Endodermal cell (in vitro differentiated cells): ENCODE measurements at regions not wholly inside any gene's neighbourhood (a gene's known extent, or its start where the extent isn't known, plus 50 kb on each side); places are given as distances from the start of the nearest gene placed in this dataset.

Source experiments
- DNase-seq: peaks from one replicate; pipeline ENCODE4 v3.0.0-alpha.2; 2017
- H3K27ac ChIP-seq: 2 replicates; pipeline ENCODE4 v1.5.1; 2013; ENCODE audit warnings: mild to moderate bottlenecking, low read depth, low read length, moderate library complexity
- H3K27me3 ChIP-seq: 2 replicates; pipeline ENCODE4 v1.6.1; 2013; ENCODE audit warnings: mild to moderate bottlenecking, low read length, moderate library complexity; ENCODE audit not compliant: insufficient read depth, control insufficient read depth, poor library complexity, severe bottlenecking
- H3K36me3 ChIP-seq: 2 replicates; pipeline ENCODE4 v1.7.0; 2013; ENCODE audit warnings: mild to moderate bottlenecking, low read length, moderate library complexity; ENCODE audit not compliant: control insufficient read depth, insufficient read depth
- H3K4me1 ChIP-seq: one replicate; pipeline ENCODE4 v1.7.0; 2013; ENCODE audit warnings: low read length; ENCODE audit not compliant: control insufficient read depth, insufficient read depth
- H3K4me3 ChIP-seq: 2 replicates; pipeline ENCODE4 v1.5.1; 2013; ENCODE audit warnings: mild to moderate bottlenecking, low read length, moderate library complexity
- H3K9ac ChIP-seq: 2 replicates; pipeline ENCODE4 v1.6.1; 2013; ENCODE audit warnings: mild to moderate bottlenecking, low read length, moderate library complexity; ENCODE audit not compliant: poor library complexity, severe bottlenecking; ENCODE audit errors: extremely low read depth
- H3K9me3 ChIP-seq: 2 replicates; pipeline ENCODE4 v1.6.1; 2013; ENCODE audit warnings: mild to moderate bottlenecking, low read length, moderate library complexity; ENCODE audit not compliant: control insufficient read depth
- H3K27ac Mint-ChIP-seq: 2 replicates; pipeline ENCODE4 v1.8.0; 2020; ENCODE audit warnings: mixed read lengths
- H3K27me3 Mint-ChIP-seq: 2 replicates; pipeline ENCODE4 v1.8.0; 2021; ENCODE audit warnings: mild to moderate bottlenecking, mixed read lengths; ENCODE audit not compliant: insufficient read depth
- H3K36me3 Mint-ChIP-seq: 2 replicates; pipeline ENCODE4 v1.8.0; 2020; ENCODE audit warnings: low read depth, mixed read lengths
- H3K4me1 Mint-ChIP-seq: 2 replicates; pipeline ENCODE4 v1.8.0; 2020; ENCODE audit warnings: mixed read lengths
- H3K4me3 Mint-ChIP-seq: 2 replicates; pipeline ENCODE4 v1.8.0; 2020; ENCODE audit warnings: mild to moderate bottlenecking, moderate library complexity, mixed read lengths
- H3K9me3 Mint-ChIP-seq: 2 replicates; pipeline ENCODE4 v1.8.0; 2020; ENCODE audit warnings: mild to moderate bottlenecking, mixed read lengths
- WGBS, 2 experiments: methylation state at CpG; one replicate each; pipeline versions ENCODE4 v1.1.5 to v1.1.7; 2013; ENCODE audit warnings: missing lambda C conversion rate in 2 of 2, mixed read lengths in 1 of 2; ENCODE audit not compliant: insufficient coverage in 1 of 2, insufficient read length in 1 of 2; 5-methylcytosine and 5-hydroxymethylcytosine counted together
- TF ChIP-seq, protein P1 (sequence below): fragments of 200-600 bp; sonication (generic); conservative IDR thresholded peaks from 2 replicates; pipeline ENCODE4 v1.5.0; 2021; ENCODE audit warnings: antibody characterized with exemption, mild to moderate bottlenecking

DNA sequence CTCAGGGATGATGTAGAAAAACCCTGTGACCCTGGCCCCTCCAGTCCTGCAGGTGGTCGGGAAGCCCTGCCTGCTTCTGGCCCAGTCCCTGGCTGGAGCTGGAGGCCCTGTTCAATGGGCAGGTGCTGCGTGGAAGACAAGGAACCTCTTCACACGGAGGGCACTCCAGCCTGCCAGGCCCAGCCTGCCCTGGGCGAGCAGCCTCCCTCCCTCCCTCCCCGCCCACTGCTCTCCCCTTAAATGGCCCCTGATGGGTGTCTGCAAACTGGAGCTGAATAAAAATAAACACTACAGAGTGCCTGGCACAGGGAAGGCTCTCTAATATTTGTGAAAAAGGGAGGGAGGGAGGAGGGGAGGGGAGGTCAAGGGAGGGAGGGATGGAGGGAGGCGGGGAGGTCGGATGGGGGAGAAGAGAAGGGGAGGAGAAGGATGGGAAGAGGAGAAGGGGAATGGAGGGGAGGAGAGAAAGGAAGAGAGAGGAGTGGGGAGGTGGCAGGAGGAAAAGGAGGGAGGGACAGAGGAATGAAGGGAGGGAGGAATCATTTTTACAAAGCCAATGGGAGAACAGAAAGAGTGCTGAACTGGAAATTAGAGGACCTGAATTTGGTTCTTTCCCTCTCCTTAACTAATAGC lies 222.8 kb upstream of the TNRC6C start:
- H3K27me3 Mint-ChIP-seq = peaks cover 32% of the 10 kb centered on the region
- H3K4me1 Mint-ChIP-seq = peaks cover 2% of the 10 kb centered on the region
- no peak overlapping the region for H3K27ac Mint-ChIP-seq
- H3K9me3 Mint-ChIP-seq = peaks cover 24% of the 10 kb centered on the region
- H3K36me3 Mint-ChIP-seq = no peaks in the 10 kb centered on the region
- Histone ChIP-seq H3K4me3 (no peak overlapping the region), H3K27ac (peak overlapping the region; percentile 60), H3K36me3 (no peaks in the 10 kb centered on the region), H3K9ac (no peak overlapping the region), H3K4me1 (no peaks in the 10 kb centered on the region), H3K27me3 (peaks cover 28% of the 10 kb centered on the region), H3K9me3 (peaks cover 15% of the 10 kb centered on the region)
- no peak for DNase-seq
- no peak overlapping the region for H3K4me3 Mint-ChIP-seq
- TF ChIP-seq, protein P1, sequence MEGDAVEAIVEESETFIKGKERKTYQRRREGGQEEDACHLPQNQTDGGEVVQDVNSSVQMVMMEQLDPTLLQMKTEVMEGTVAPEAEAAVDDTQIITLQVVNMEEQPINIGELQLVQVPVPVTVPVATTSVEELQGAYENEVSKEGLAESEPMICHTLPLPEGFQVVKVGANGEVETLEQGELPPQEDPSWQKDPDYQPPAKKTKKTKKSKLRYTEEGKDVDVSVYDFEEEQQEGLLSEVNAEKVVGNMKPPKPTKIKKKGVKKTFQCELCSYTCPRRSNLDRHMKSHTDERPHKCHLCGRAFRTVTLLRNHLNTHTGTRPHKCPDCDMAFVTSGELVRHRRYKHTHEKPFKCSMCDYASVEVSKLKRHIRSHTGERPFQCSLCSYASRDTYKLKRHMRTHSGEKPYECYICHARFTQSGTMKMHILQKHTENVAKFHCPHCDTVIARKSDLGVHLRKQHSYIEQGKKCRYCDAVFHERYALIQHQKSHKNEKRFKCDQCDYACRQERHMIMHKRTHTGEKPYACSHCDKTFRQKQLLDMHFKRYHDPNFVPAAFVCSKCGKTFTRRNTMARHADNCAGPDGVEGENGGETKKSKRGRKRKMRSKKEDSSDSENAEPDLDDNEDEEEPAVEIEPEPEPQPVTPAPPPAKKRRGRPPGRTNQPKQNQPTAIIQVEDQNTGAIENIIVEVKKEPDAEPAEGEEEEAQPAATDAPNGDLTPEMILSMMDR = no peak
- 36 to 50% methylated on average over 3 to 7 of the region's 7 CpGs for WGBS, 2 experiments

DNA sequence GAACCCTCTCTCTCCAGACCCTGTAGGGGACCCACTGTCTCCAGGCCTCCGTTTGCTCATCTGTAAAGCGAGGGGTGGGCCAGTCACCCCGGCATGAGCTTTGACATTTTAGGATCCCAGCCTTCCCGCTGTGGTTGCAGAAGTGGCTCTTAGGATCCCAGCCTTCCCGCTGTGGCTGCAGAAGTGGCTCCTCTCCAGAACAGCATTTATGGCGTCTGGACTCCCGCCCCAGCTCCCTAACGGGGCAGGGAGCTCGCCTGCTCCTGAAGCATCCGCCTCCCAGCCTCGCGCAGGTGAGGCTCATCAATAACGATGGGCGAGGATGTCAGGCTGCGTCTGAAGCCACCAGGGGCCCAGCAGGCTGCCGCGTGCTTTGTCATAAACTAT lies 222.3 kb upstream of the TNRC6C start:
- Mint-ChIP-seq H3K4me3 (no peak overlapping the region), H3K27ac (no peak overlapping the region), H3K27me3 (peaks cover 35% of the 10 kb centered on the region), H3K4me1 (peaks cover 2% of the 10 kb centered on the region), H3K9me3 (peaks cover 26% of the 10 kb centered on the region), H3K36me3 (no peaks in the 10 kb centered on the region)
- DNase-seq = peak; percentile 71
- H3K9ac ChIP-seq = no peak overlapping the region
- no peaks in the 10 kb centered on the region for H3K4me1 ChIP-seq
- peaks cover 15% of the 10 kb centered on the region for H3K9me3 ChIP-seq
- WGBS, 2 experiments = 45 to 47% methylated on average over 16 to 17 of the region's 17 CpGs
- no peak overlapping the region for H3K4me3 ChIP-seq
- H3K36me3 ChIP-seq = no peaks in the 10 kb centered on the region
- H3K27me3 ChIP-seq = peaks cover 28% of the 10 kb centered on the region
- no peak overlapping the region for H3K27ac ChIP-seq
- TF ChIP-seq, protein P1 = no peak

DNA sequence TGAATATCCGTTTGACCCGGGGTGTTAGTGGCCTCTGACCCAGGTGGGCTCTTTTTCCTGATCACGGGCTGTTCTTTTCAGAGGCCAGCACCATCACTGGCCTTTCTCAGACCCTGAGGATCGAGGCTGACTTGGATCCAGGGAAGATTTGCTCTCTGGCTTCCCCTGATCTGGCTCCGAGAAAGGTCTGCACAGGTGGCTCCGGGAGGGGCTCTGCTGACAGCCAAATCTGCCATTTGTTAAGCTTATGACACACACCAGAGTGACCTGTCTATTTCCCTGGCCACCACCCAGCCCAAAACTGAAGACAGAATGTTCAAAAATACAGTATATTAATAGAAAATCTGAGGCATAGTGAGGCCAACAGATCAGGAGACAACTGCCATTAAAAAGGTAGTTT lies 221.8 kb upstream of the TNRC6C start:
- Histone ChIP-seq H3K9ac (no peak overlapping the region), H3K4me3 (no peak overlapping the region), H3K27me3 (peaks cover 28% of the 10 kb centered on the region), H3K4me1 (no peaks in the 10 kb centered on the region), H3K36me3 (no peaks in the 10 kb centered on the region), H3K27ac (no peak overlapping the region), H3K9me3 (peaks cover 15% of the 10 kb centered on the region)
- H3K27ac Mint-ChIP-seq = no peak overlapping the region
- DNase-seq = peak; percentile 48
- WGBS, 2 experiments = 75% methylated on average over 6 of the region's 6 CpGs
- H3K4me3 Mint-ChIP-seq = no peak overlapping the region
- peaks cover 22% of the 10 kb centered on the region for H3K9me3 Mint-ChIP-seq
- peaks cover 40% of the 10 kb centered on the region for H3K27me3 Mint-ChIP-seq
- TF ChIP-seq, protein P1 = no peak
- H3K4me1 Mint-ChIP-seq = peaks cover 6% of the 10 kb centered on the region
- no peaks in the 10 kb centered on the region for H3K36me3 Mint-ChIP-seq
